Upper lobe of left lung (tissue), 4 donors: ENCODE measurements at regions not wholly inside any gene's neighbourhood (a gene's known extent, or its start where the extent isn't known, plus 50 kb on each side); places are given as distances from the start of the nearest gene placed in this dataset.

Source experiments
- EP300 ChIP-seq, 4 donors: sonication (generic); formaldehyde crosslinking; IDR thresholded peaks; one replicate each; pipeline ENCODE4 v1.5.1; 2017; ENCODE audit warnings: antibody characterized with exemption in 4 of 4, control low read depth in 2 of 4
- POLR2A ChIP-seq, 4 donors: fragments of 450-650 bp; IDR thresholded peaks; one replicate each; pipeline ENCODE4 v1.5.1; 2016 to 2017; ENCODE audit warnings: antibody characterized with exemption in 4 of 4, mild to moderate bottlenecking in 2 of 4
- POLR2AphosphoS5 ChIP-seq, 2 donors: sonication (generic); formaldehyde crosslinking; IDR thresholded peaks; one replicate each; pipeline ENCODE4 v1.5.1; 2017; ENCODE audit warnings: antibody characterized with exemption in 2 of 2
- TF ChIP-seq, protein P1 (sequence below), 6 experiments: fragments of 450-650 bp in 4 of 6; fragments of 200-600 bp in 2 of 6; sonication (generic) in 2 of 6; IDR thresholded peaks; one replicate each; pipeline ENCODE4 v1.5.1; 2016 to 2019; ENCODE audit warnings: antibody characterized with exemption in 6 of 6

DNA sequence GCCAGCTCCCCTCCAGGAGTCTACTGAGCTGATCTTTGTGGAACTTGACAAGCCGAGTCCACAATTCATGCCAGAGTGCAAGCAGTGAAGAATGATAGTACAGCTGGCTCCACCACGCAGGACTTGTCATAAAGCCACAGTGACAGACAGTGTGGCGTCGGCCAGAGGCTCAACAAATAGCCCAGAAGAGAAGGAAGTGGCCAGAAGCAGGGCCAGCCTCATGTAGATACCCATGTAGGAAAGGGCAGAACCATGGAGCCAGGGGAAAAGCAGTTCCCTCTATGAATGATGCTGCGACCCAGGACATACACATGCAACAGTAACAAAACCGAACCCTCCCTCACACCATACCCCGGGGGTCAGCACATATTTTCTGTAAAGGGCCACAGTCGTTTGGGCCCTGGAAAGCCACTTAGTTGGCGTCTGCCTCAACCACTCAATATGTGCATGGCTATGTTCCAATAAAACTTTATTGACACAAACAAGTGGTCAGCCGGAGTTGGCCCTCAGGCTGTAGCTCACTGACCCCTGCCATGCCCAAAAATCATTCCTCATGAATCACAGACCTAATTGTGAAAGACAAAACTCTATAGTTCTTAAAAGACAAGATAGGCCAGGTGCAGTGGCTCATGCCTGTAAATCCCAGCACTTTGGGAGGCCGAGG is 161.4 kb downstream of the BRD1 start:
- TF ChIP-seq, protein P1, sequence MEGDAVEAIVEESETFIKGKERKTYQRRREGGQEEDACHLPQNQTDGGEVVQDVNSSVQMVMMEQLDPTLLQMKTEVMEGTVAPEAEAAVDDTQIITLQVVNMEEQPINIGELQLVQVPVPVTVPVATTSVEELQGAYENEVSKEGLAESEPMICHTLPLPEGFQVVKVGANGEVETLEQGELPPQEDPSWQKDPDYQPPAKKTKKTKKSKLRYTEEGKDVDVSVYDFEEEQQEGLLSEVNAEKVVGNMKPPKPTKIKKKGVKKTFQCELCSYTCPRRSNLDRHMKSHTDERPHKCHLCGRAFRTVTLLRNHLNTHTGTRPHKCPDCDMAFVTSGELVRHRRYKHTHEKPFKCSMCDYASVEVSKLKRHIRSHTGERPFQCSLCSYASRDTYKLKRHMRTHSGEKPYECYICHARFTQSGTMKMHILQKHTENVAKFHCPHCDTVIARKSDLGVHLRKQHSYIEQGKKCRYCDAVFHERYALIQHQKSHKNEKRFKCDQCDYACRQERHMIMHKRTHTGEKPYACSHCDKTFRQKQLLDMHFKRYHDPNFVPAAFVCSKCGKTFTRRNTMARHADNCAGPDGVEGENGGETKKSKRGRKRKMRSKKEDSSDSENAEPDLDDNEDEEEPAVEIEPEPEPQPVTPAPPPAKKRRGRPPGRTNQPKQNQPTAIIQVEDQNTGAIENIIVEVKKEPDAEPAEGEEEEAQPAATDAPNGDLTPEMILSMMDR (IDR thresholded peaks at IDR 0.05), result no peak
- TF ChIP-seq POLR2A (IDR thresholded peaks at IDR 0.05) (no peak), POLR2AphosphoS5 (IDR thresholded peaks at IDR 0.05) (no peak), EP300 (IDR thresholded peaks at IDR 0.05) (no peak)
